ENCODE measurements at regions not wholly inside any gene's neighbourhood (a gene's known extent, or its start where the extent isn't known, plus 50 kb on each side); places are given as distances from the start of the nearest gene placed in this dataset.

GRCh38 chr2:100670232-100670631 is 107.4 kb downstream of the PDCL3 start:
- Histone ChIP-seq H3K27ac (ENCODE audit: low read length) (no peak overlapping the region), H3K4me1 (ENCODE audit: control insufficient read depth, insufficient read depth, low read length) (no peaks in the 10 kb centered on the region), H3K27me3 (ENCODE audit: control insufficient read depth, insufficient read depth, low read length) (no peaks in the 10 kb centered on the region), H3K36me3 (ENCODE audit: control insufficient read depth, insufficient read depth, low read length) (no peaks in the 10 kb centered on the region), H3K4me3 (ENCODE audit: low read length) (no peak overlapping the region), H3K9me3 (ENCODE audit: control insufficient read depth, insufficient read depth, low read length) (no peaks in the 10 kb centered on the region)
- no peak for DNase-seq
- intact Hi-C loops (cut with micrococcal nuclease), result no loop called here
- WGBS (ENCODE audit: insufficient coverage), result 97% methylated on average over 5 of the region's 5 CpGs
- no peaks in the 10 kb centered on the region for H3K4me1 Mint-ChIP-seq
- no peak overlapping the region for H3K4me3 Mint-ChIP-seq
- H3K9me3 Mint-ChIP-seq, result no peaks in the 10 kb centered on the region
- H3K27me3 Mint-ChIP-seq (ENCODE audit: low read depth in 2 of 2), result peaks cover 3 to 14% of the 10 kb centered on the region in 2 donors
- H3K27ac Mint-ChIP-seq, result no peak overlapping the region
- no peak for ATAC-seq
- no peaks in the 10 kb centered on the region for H3K36me3 Mint-ChIP-seq
- no peak for TF ChIP-seq CTCF (IDR thresholded peaks at IDR 0.05)

- WGBS (ENCODE audit: insufficient coverage), result 91% methylated on average over 8 of the region's 8 CpGs
- peaks cover 2 to 8% of the 10 kb centered on the region in 2 donors for H3K27me3 Mint-ChIP-seq (ENCODE audit: low read depth in 2 of 2)
These were observed 110.3 kb downstream of the PDCL3 start for GRCh38 chr2:100673115-100673514.

GRCh38 chr2:100673691-100674485 is 111.1 kb downstream of the PDCL3 start:
- H3K4me1 Mint-ChIP-seq, result peaks cover 0 to 4% of the 10 kb centered on the region in 2 donors
- H3K4me3 Mint-ChIP-seq, result no peak overlapping the region
- 89% methylated on average over 15 of the region's 15 CpGs for WGBS (ENCODE audit: insufficient coverage)
- H3K9me3 Mint-ChIP-seq, result no peaks in the 10 kb centered on the region
- H3K4me3 ChIP-seq (ENCODE audit: low read length), result no peak overlapping the region
- peaks cover 0 to under 1% of the 10 kb centered on the region in 2 donors for H3K27me3 Mint-ChIP-seq (ENCODE audit: low read depth in 2 of 2)
- DNase-seq, result no peak
- no peaks in the 10 kb centered on the region for H3K36me3 Mint-ChIP-seq
- ATAC-seq, result no peak
- no peak overlapping the region for H3K27ac ChIP-seq (ENCODE audit: low read length)
- no peak for TF ChIP-seq CTCF (IDR thresholded peaks at IDR 0.05)
- no peaks in the 10 kb centered on the region for H3K9me3 ChIP-seq (ENCODE audit: control insufficient read depth, insufficient read depth, low read length)
- H3K4me1 ChIP-seq (ENCODE audit: control insufficient read depth, insufficient read depth, low read length), result no peaks in the 10 kb centered on the region
- no peaks in the 10 kb centered on the region for H3K36me3 ChIP-seq (ENCODE audit: control insufficient read depth, insufficient read depth, low read length)
- intact Hi-C loops (cut with micrococcal nuclease), result no loop called here
- H3K27ac Mint-ChIP-seq, result no peak overlapping the region
- no peaks in the 10 kb centered on the region for H3K27me3 ChIP-seq (ENCODE audit: control insufficient read depth, insufficient read depth, low read length)

More at GRCh38 chr2:100673115-100673514, 110.3 kb downstream of the PDCL3 start:
- intact Hi-C loops (cut with micrococcal nuclease), result no loop called here
- Mint-ChIP-seq H3K36me3 (no peaks in the 10 kb centered on the region), H3K9me3 (no peaks in the 10 kb centered on the region), H3K4me3 (no peak overlapping the region), H3K27ac (no peak overlapping the region), H3K4me1 (no peaks in the 10 kb centered on the region)
- Histone ChIP-seq H3K9me3 (ENCODE audit: control insufficient read depth, insufficient read depth, low read length) (no peaks in the 10 kb centered on the region), H3K4me3 (ENCODE audit: low read length) (no peak overlapping the region), H3K36me3 (ENCODE audit: control insufficient read depth, insufficient read depth, low read length) (no peaks in the 10 kb centered on the region), H3K27me3 (ENCODE audit: control insufficient read depth, insufficient read depth, low read length) (no peaks in the 10 kb centered on the region), H3K4me1 (ENCODE audit: control insufficient read depth, insufficient read depth, low read length) (no peaks in the 10 kb centered on the region), H3K27ac (ENCODE audit: low read length) (no peak overlapping the region)
- DNase-seq (no peak), ATAC-seq (no peak)
- TF ChIP-seq CTCF (IDR thresholded peaks at IDR 0.05), result no peak

GRCh38 chr2:100674666-100675065 is 111.9 kb downstream of the PDCL3 start:
- ATAC-seq (no peak), DNase-seq (no peak)
- no peaks in the 10 kb centered on the region for H3K27me3 Mint-ChIP-seq (ENCODE audit: low read depth in 2 of 2)
- 95% methylated on average over 10 of the region's 10 CpGs for WGBS (ENCODE audit: insufficient coverage)
- Histone ChIP-seq H3K27ac (ENCODE audit: low read length) (no peak overlapping the region), H3K27me3 (ENCODE audit: control insufficient read depth, insufficient read depth, low read length) (no peaks in the 10 kb centered on the region), H3K9me3 (ENCODE audit: control insufficient read depth, insufficient read depth, low read length) (no peaks in the 10 kb centered on the region), H3K4me3 (ENCODE audit: low read length) (no peak overlapping the region), H3K4me1 (ENCODE audit: control insufficient read depth, insufficient read depth, low read length) (no peaks in the 10 kb centered on the region), H3K36me3 (ENCODE audit: control insufficient read depth, insufficient read depth, low read length) (no peaks in the 10 kb centered on the region)
- no peaks in the 10 kb centered on the region for H3K36me3 Mint-ChIP-seq
- no peak overlapping the region for H3K27ac Mint-ChIP-seq
- H3K4me1 Mint-ChIP-seq, result peaks cover 0 to 9% of the 10 kb centered on the region in 2 donors
- no peaks in the 10 kb centered on the region for H3K9me3 Mint-ChIP-seq
- H3K4me3 Mint-ChIP-seq, result no peak overlapping the region
- no peak for TF ChIP-seq CTCF (IDR thresholded peaks at IDR 0.05)
- intact Hi-C loops (cut with micrococcal nuclease), result no loop called here
